Activated naive CD8-positive, alpha-beta T cell treated with anti-CD3 and anti-CD28 coated beads, Interleukin-2, amount 50 U/mL, for 24 hours (primary cell): ENCODE measurements at regions not wholly inside any gene's neighbourhood (a gene's known extent, or its start where the extent isn't known, plus 50 kb on each side); places are given as distances from the start of the nearest gene placed in this dataset.
"Not testable (repeated sequence)": the region's sequence is repeated elsewhere in the genome, so short reads cannot be mapped to it uniquely, and the experiment has no call there.

Experiments
- ATAC-seq: fragments of 150-1000 bp; cut with Tn5 transposase; one replicate; pipeline ENCODE4 v1.10.0; 2021
- DNase-seq: peaks from one replicate; pipeline ENCODE4 v3.0.0; 2021
- H3K27ac Mint-ChIP-seq: one replicate; pipeline ENCODE4 v1.8.0; 2021; ENCODE audit warnings: mild to moderate bottlenecking, mixed read lengths
- H3K27me3 Mint-ChIP-seq: one replicate; pipeline ENCODE4 v1.8.0; 2021; ENCODE audit warnings: mixed read lengths
- H3K36me3 Mint-ChIP-seq: one replicate; pipeline ENCODE4 v1.8.0; 2021; ENCODE audit warnings: low read depth, mixed read lengths
- H3K4me1 Mint-ChIP-seq: one replicate; pipeline ENCODE4 v1.8.0; 2021; ENCODE audit warnings: mixed read lengths
- H3K4me3 Mint-ChIP-seq: one replicate; pipeline ENCODE4 v1.8.0; 2021; ENCODE audit warnings: mild to moderate bottlenecking, moderate library complexity, mixed read lengths
- H3K9me3 Mint-ChIP-seq: one replicate; pipeline ENCODE4 v1.8.0; 2021; ENCODE audit warnings: mixed read lengths

GRCh38 chr3:20989653-20990052 lies 761.4 kb downstream of the ZNF385D start:
- H3K4me3 Mint-ChIP-seq, H3K27ac Mint-ChIP-seq, H3K4me1 Mint-ChIP-seq, H3K36me3 Mint-ChIP-seq, ATAC-seq, H3K27me3 Mint-ChIP-seq, H3K9me3 Mint-ChIP-seq, DNase-seq: not testable (repeated sequence)

GRCh38 chr3:20984594-20985205 lies 766.3 kb downstream of the ZNF385D start:
- no peaks in the 10 kb centered on the region for H3K4me1 Mint-ChIP-seq
- no peaks in the 10 kb centered on the region for H3K36me3 Mint-ChIP-seq
- DNase-seq (no peak), ATAC-seq (no peak)
- H3K27ac Mint-ChIP-seq: no peak overlapping the region
- H3K4me3 Mint-ChIP-seq: no peak overlapping the region
- peaks cover 14% of the 10 kb centered on the region for H3K9me3 Mint-ChIP-seq
- H3K27me3 Mint-ChIP-seq: no peaks in the 10 kb centered on the region

- Mint-ChIP-seq H3K4me1 (no peaks in the 10 kb centered on the region), H3K9me3 (peaks cover 10% of the 10 kb centered on the region), H3K36me3 (no peaks in the 10 kb centered on the region), H3K4me3 (no peak overlapping the region), H3K27ac (no peak overlapping the region), H3K27me3 (no peaks in the 10 kb centered on the region)
- DNase-seq: no peak
- ATAC-seq: no peak
Measured at GRCh38 chr3:20975188-20975651, 775.8 kb downstream of the ZNF385D start.

- peaks cover 9% of the 10 kb centered on the region for H3K9me3 Mint-ChIP-seq
- DNase-seq (no peak), ATAC-seq (no peak)
- H3K4me1 Mint-ChIP-seq: no peaks in the 10 kb centered on the region
- H3K27me3 Mint-ChIP-seq: no peaks in the 10 kb centered on the region
- no peak overlapping the region for H3K27ac Mint-ChIP-seq
- no peak overlapping the region for H3K4me3 Mint-ChIP-seq
- H3K36me3 Mint-ChIP-seq: no peaks in the 10 kb centered on the region
Measured at GRCh38 chr3:20974396-20974795, 776.6 kb downstream of the ZNF385D start.

- H3K4me3 Mint-ChIP-seq, H3K4me1 Mint-ChIP-seq, H3K27ac Mint-ChIP-seq, DNase-seq, H3K36me3 Mint-ChIP-seq, ATAC-seq, H3K27me3 Mint-ChIP-seq: not testable (repeated sequence)
- peaks cover 19% of the 10 kb centered on the region for H3K9me3 Mint-ChIP-seq
Measured at GRCh38 chr3:20970807-20971206, 780.2 kb downstream of the ZNF385D start.

- peaks cover 19% of the 10 kb centered on the region for H3K9me3 Mint-ChIP-seq
Measured at GRCh38 chr3:20967485-20967884, 781.5 kb upstream of the SGO1 start.

GRCh38 chr3:20958161-20958560 lies 772.2 kb upstream of the SGO1 start:
- H3K4me3 Mint-ChIP-seq: no peak overlapping the region
- H3K27me3 Mint-ChIP-seq: no peaks in the 10 kb centered on the region
- H3K4me1 Mint-ChIP-seq: no peaks in the 10 kb centered on the region
- H3K27ac Mint-ChIP-seq: no peak overlapping the region
- no peak for ATAC-seq
- H3K36me3 Mint-ChIP-seq: no peaks in the 10 kb centered on the region
- no peak for DNase-seq
- H3K9me3 Mint-ChIP-seq: peaks cover 11% of the 10 kb centered on the region

More at GRCh38 chr3:20967485-20967884, 781.5 kb upstream of the SGO1 start:
- H3K27me3 Mint-ChIP-seq, H3K27ac Mint-ChIP-seq, H3K4me1 Mint-ChIP-seq, DNase-seq, ATAC-seq, H3K4me3 Mint-ChIP-seq, H3K36me3 Mint-ChIP-seq: not testable (repeated sequence)

- Mint-ChIP-seq H3K27me3 (no peaks in the 10 kb centered on the region), H3K27ac (no peak overlapping the region), H3K9me3 (peaks cover 31% of the 10 kb centered on the region), H3K4me1 (no peaks in the 10 kb centered on the region), H3K4me3 (no peak overlapping the region), H3K36me3 (no peaks in the 10 kb centered on the region)
- no peak for ATAC-seq
- no peak for DNase-seq
Measured at GRCh38 chr3:20945892-20946291, 759.9 kb upstream of the SGO1 start.

GRCh38 chr3:20935791-20936190 lies 749.8 kb upstream of the SGO1 start:
- Mint-ChIP-seq H3K36me3 (no peaks in the 10 kb centered on the region), H3K4me3 (no peak overlapping the region), H3K27me3 (no peaks in the 10 kb centered on the region), H3K9me3 (peaks cover 12% of the 10 kb centered on the region), H3K4me1 (no peaks in the 10 kb centered on the region), H3K27ac (no peak overlapping the region)
- DNase-seq (no peak), ATAC-seq (no peak)

- Mint-ChIP-seq H3K4me3 (no peak overlapping the region), H3K4me1 (no peaks in the 10 kb centered on the region), H3K27me3 (no peaks in the 10 kb centered on the region), H3K36me3 (no peaks in the 10 kb centered on the region), H3K27ac (no peak overlapping the region), H3K9me3 (peaks cover 21% of the 10 kb centered on the region)
- DNase-seq: no peak
- no peak for ATAC-seq
Measured at GRCh38 chr3:20931834-20932233, 745.8 kb upstream of the SGO1 start.

- DNase-seq: no peak
- Mint-ChIP-seq H3K4me3 (no peak overlapping the region), H3K27ac (no peak overlapping the region), H3K9me3 (peaks cover 25% of the 10 kb centered on the region), H3K4me1 (no peaks in the 10 kb centered on the region), H3K27me3 (no peaks in the 10 kb centered on the region), H3K36me3 (no peaks in the 10 kb centered on the region)
- ATAC-seq: no peak
Measured at GRCh38 chr3:20930034-20930433, 744.0 kb upstream of the SGO1 start.

GRCh38 chr3:20924646-20925385 lies 738.8 kb upstream of the SGO1 start:
- H3K27me3 Mint-ChIP-seq: no peaks in the 10 kb centered on the region
- peaks cover 40% of the 10 kb centered on the region for H3K9me3 Mint-ChIP-seq
- H3K27ac Mint-ChIP-seq: no peak overlapping the region
- ATAC-seq (no peak), DNase-seq (no peak)
- H3K4me3 Mint-ChIP-seq: no peak overlapping the region
- no peaks in the 10 kb centered on the region for H3K4me1 Mint-ChIP-seq
- H3K36me3 Mint-ChIP-seq: peaks cover 5% of the 10 kb centered on the region

GRCh38 chr3:20921112-20921511 lies 735.1 kb upstream of the SGO1 start:
- H3K4me3 Mint-ChIP-seq, H3K27me3 Mint-ChIP-seq, ATAC-seq, H3K27ac Mint-ChIP-seq, H3K36me3 Mint-ChIP-seq, H3K4me1 Mint-ChIP-seq, DNase-seq: not testable (repeated sequence)
- peaks cover 52% of the 10 kb centered on the region for H3K9me3 Mint-ChIP-seq

- no peak for DNase-seq
- ATAC-seq: no peak
- no peaks in the 10 kb centered on the region for H3K27me3 Mint-ChIP-seq
- H3K36me3 Mint-ChIP-seq: peaks cover 5% of the 10 kb centered on the region
- H3K4me3 Mint-ChIP-seq: no peak overlapping the region
- H3K9me3 Mint-ChIP-seq: peaks cover 43% of the 10 kb centered on the region
- no peaks in the 10 kb centered on the region for H3K4me1 Mint-ChIP-seq
- no peak overlapping the region for H3K27ac Mint-ChIP-seq
Measured at GRCh38 chr3:20916951-20917606, 731.1 kb upstream of the SGO1 start.

GRCh38 chr3:20914310-20914709 lies 728.3 kb upstream of the SGO1 start:
- Mint-ChIP-seq H3K9me3 (peaks cover 33% of the 10 kb centered on the region), H3K36me3 (no peaks in the 10 kb centered on the region), H3K27me3 (no peaks in the 10 kb centered on the region), H3K4me1 (no peaks in the 10 kb centered on the region), H3K4me3 (no peak overlapping the region), H3K27ac (no peak overlapping the region)
- no peak for DNase-seq
- ATAC-seq: no peak
